ENCODE measurements at regions not wholly inside any gene's neighbourhood (a gene's known extent, or its start where the extent isn't known, plus 50 kb on each side); places are given as distances from the start of the nearest gene placed in this dataset.
A peak's percentile ranks its signal among the peaks of the same experiment; 100 is the strongest.
"Not testable (repeated sequence)": the region's sequence is repeated elsewhere in the genome, so short reads cannot be mapped to it uniquely, and the experiment has no call there.

DNA sequence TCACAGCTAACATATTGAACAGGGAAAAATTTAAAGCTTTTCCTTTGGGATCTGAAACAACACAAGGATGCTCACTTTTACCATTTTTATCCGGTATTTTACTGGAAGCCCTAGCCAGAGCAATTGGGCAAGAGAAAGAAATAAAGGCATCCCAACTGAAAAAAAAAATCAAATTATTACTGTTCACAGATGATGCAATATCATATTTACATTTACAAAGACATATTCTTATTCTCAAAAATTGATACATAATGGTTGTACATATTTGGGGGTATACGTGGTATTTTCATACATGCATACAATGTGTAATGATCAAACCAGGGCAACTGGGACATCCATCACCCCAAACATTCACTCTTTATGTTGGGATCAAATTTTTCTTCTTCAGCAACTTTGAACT is 337.0 kb upstream of the SLC7A11 start:
- dilution Hi-C loops (cut with MboI; ENCODE audit: extremely low pct_ligation_motif_present, low sequenced_read_pairs), result no loop called here
- no peaks in the 10 kb centered on the region for H3K36me3 ChIP-seq (ENCODE audit: control insufficient read depth in 2 of 2, extremely low read depth in 1 of 2, insufficient read depth in 2 of 2, low read length in 2 of 2)
- no peak overlapping the region for H3K4me2 ChIP-seq (ENCODE audit: control insufficient read depth, extremely low read depth, insufficient read depth, low read depth, low read length)
- H2AFZ ChIP-seq (ENCODE audit: control insufficient read depth, low read length), result no peak overlapping the region
- no peaks in the 10 kb centered on the region for H3K4me1 ChIP-seq (ENCODE audit: control insufficient read depth, extremely low read depth, insufficient read depth, low read length)
- TF ChIP-seq EZH2 (IDR thresholded peaks at IDR 0.05; ENCODE audit: low read length) (no peak), CTCF (optimal IDR thresholded peaks at IDR 0.05 in 1 of 3, IDR thresholded peaks at IDR 0.05 in 1 of 3, conservative IDR thresholded peaks at IDR 0.05 in 1 of 3; ENCODE audit: extremely low read depth in 1 of 3, insufficient read depth in 2 of 3, low read length in 3 of 3) (no peak)
- no peaks in the 10 kb centered on the region for H3K79me2 ChIP-seq (ENCODE audit: control insufficient read depth, insufficient read depth, low read length)
- H3K27ac ChIP-seq (ENCODE audit: control insufficient read depth, insufficient read depth, low read length), result no peak overlapping the region
- DNase-seq (ENCODE audit: low read depth, low spot score), result no peak
- H3K4me3 ChIP-seq (ENCODE audit: control insufficient read depth in 2 of 3, extremely low read depth in 1 of 3, insufficient read depth in 2 of 3, low read depth in 1 of 3, low read length in 3 of 3), result no peak overlapping the region
- no peaks in the 10 kb centered on the region for H3K9me3 ChIP-seq (ENCODE audit: control insufficient read depth, low read depth, low read length)
- H3K9ac ChIP-seq (ENCODE audit: control insufficient read depth, extremely low read depth, insufficient read depth, low read length), result no peak overlapping the region
- no peak for FAIRE-seq
- no peaks in the 10 kb centered on the region for H3K9me1 ChIP-seq (ENCODE audit: control insufficient read depth, extremely low read depth, insufficient read depth, low read length)
- H3K27me3 ChIP-seq (ENCODE audit: control insufficient read depth, extremely low read depth, insufficient read depth, low read length), result no peaks in the 10 kb centered on the region
- no peaks in the 10 kb centered on the region for H4K20me1 ChIP-seq (ENCODE audit: control insufficient read depth, extremely low read depth, insufficient read depth, low read length)

- DNase-seq (ENCODE audit: low read depth, low spot score); dilution Hi-C loops (cut with MboI; ENCODE audit: extremely low pct_ligation_motif_present, low sequenced_read_pairs): not testable (repeated sequence)
- FAIRE-seq, result peak; percentile 9
Measured at GRCh38 chr4:138577826-138578225, 335.7 kb upstream of the SLC7A11 start.

More at GRCh38 chr4:138577826-138578225, 335.7 kb upstream of the SLC7A11 start:
- not testable (repeated sequence) for H3K9me3 ChIP-seq (ENCODE audit: control insufficient read depth, low read depth, low read length); H3K9ac ChIP-seq (ENCODE audit: control insufficient read depth, extremely low read depth, insufficient read depth, low read length); H3K79me2 ChIP-seq (ENCODE audit: control insufficient read depth, insufficient read depth, low read length); H3K4me1 ChIP-seq (ENCODE audit: control insufficient read depth, extremely low read depth, insufficient read depth, low read length); H2AFZ ChIP-seq (ENCODE audit: control insufficient read depth, low read length); H4K20me1 ChIP-seq (ENCODE audit: control insufficient read depth, extremely low read depth, insufficient read depth, low read length); H3K27ac ChIP-seq (ENCODE audit: control insufficient read depth, insufficient read depth, low read length); H3K27me3 ChIP-seq (ENCODE audit: control insufficient read depth, extremely low read depth, insufficient read depth, low read length); H3K4me3 ChIP-seq (ENCODE audit: control insufficient read depth in 2 of 3, extremely low read depth in 1 of 3, insufficient read depth in 2 of 3, low read depth in 1 of 3, low read length in 3 of 3); H3K9me1 ChIP-seq (ENCODE audit: control insufficient read depth, extremely low read depth, insufficient read depth, low read length); H3K36me3 ChIP-seq (ENCODE audit: control insufficient read depth in 2 of 2, extremely low read depth in 1 of 2, insufficient read depth in 2 of 2, low read length in 2 of 2); H3K4me2 ChIP-seq (ENCODE audit: control insufficient read depth, extremely low read depth, insufficient read depth, low read depth, low read length)
- peak; percentile 18 to 32 (median 21) for TF ChIP-seq CTCF (optimal IDR thresholded peaks at IDR 0.05 in 1 of 3, IDR thresholded peaks at IDR 0.05 in 1 of 3, conservative IDR thresholded peaks at IDR 0.05 in 1 of 3; ENCODE audit: extremely low read depth in 1 of 3, insufficient read depth in 2 of 3, low read length in 3 of 3)
